GM18909 (cell line): ENCODE measurements at regions not wholly inside any gene's neighbourhood (a gene's known extent, or its start where the extent isn't known, plus 50 kb on each side); places are given as distances from the start of the nearest gene placed in this dataset.
"Not testable (repeated sequence)": the region's sequence is repeated elsewhere in the genome, so short reads cannot be mapped to it uniquely, and the experiment has no call there.

Experiments used
- ATAC-seq: cut with Tn5 transposase; IDR thresholded peaks from one replicate; pipeline ENCODE4 v1.9.1; 2021; ENCODE audit warnings: mild to moderate bottlenecking; ENCODE audit not compliant: unreplicated experiment, poor library complexity

DNA sequence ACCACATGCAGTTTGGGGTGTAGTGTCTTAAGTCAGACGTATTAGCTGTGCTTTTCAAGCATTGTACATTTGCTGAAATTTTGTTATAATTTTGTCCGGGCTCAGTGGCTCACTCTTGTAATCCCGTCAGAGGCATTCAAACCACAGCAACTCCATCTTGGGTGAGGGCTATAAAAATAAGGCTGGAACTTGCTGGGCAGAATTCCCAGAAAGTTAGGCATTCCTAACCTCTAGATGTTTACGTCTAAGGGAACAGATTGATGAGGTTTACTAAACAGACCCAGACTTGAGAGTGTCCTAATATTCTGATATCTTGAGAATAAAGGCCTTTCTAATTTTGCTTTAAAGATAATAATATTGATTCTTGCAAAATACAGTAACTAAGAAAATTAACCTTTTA, 957.8 kb downstream of the NXPH1 start:
- no peak for ATAC-seq

DNA sequence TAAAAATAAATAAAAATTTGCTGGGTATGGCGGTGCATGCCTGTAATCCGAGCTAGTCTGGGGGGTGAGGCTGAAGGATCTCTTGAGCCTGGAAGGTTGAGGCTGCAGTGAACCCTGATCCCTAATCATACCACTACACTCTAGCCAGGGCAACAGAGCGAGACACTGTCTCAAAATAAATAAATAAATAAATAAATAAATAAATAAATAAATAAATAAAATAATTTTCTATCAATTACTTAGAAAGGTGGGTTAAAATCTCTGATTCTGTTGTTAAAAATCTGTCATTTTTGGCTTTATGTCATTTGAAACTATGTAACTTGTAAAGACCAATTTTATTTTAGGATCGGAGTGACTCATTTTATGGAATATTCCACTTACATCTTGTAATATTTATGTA, 958.6 kb downstream of the NXPH1 start:
- ATAC-seq: no peak

DNA sequence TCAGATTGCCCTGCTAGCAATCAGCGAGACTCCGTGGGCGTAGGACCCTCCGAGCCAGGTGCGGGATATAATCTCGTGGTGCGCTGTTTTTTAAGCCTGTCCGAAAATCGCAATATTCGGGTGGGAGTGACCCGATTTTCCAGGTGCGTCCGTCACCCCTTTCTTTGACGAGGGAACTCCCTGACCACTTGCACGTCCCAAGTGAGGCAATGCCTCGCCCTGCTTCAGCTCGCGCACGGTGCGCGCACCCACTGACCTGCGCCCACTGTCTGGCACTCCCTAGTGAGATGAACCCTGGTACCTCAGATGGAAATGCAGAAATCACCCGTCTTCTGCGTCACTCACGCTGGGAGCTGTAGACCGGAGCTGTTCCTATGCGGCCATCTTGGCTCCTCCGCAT, 971.0 kb downstream of the NXPH1 start:
- not testable (repeated sequence) for ATAC-seq

DNA sequence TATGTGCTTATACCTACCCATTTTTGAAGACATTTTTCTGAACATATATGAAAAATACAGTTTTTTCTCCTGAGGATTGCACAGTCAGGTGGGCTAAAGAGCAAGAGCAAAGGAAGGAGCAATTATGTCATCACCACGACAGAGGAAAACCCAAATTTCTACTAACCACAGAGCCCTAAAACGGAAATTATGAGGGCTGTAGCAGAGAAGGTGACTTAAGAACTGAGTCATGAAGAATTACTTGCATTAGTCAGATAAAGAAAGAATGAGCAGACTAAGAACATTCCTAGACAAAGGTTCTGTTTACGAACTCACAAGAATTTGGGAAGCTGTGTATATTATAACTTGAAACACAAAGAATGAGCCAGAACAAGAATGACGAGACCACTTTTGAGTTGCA, 974.4 kb downstream of the NXPH1 start:
- no peak for ATAC-seq

DNA sequence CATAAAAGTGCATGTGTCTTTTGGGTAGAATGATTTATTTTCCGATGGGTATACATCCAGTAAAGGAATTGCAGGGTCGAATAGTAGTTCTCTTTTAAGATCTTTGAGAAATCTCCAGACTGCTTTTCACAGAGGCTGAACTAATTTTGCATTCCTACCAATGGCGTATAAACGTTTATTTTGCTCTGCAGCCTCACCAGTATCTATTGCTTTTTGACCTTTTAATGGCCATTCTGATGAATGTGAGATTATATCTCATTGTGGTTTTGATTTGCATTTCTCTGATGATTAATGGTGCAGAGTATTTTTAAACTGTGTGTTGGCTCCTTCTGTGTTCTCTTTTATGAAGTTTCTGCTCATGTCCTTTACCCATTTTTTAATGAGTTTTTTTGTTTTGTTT, 1020.1 kb downstream of the NXPH1 start:
- ATAC-seq: no peak

DNA sequence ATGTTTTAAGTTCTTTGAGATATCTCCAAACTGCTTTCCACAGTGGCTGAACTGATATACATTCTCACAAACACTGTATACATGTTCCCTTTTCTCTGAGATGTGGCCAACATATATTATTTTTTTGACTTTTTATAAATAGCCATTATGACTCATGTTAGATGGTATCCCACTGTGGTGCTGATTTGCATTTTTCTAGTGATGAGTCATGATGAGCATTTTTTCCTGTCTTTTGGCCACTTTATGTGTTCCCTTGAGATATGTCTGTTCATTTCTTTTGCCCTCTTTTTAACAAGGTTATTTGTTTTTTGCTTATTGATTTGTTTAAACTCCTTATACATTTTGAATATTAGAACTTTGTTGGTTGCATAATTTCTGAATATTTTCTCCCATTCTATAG, 1055.1 kb downstream of the NXPH1 start:
- ATAC-seq: no peak

DNA sequence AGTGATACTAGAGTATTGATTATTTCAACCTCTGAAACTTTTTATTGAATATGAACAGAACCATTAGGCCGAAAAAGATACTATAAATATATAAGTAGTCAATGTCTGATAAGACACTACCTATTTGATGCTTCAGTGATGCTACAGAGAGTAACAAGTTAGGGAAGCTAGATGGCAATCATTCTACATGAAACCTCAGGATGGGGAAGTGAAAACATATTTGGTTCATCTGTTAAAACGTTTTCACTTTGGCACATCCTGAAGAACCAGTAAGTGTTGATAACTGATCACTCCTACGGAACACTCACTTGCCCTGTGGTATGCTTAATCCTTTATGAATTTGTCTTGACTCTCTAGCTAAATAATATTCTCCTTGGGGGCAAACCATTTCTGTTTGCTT, 1064.9 kb downstream of the NXPH1 start:
- no peak for ATAC-seq

DNA sequence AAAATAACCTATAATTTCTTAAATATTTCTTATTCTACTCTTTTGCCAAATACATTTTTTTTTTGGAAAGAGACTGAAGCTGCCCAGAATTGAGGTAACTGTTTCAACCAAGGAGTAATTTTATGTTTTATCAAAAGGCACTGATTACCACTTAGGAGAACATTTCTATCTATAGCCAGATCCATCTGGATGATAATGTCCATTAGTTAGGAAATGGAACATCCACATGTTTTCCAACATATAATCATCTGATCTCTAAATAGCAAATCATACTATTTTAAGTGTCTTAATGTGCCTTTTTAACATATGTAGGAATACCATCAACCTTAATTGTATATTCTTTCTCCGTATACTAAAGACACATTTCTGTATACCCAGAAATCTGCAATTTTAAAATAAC, 1068.9 kb downstream of the NXPH1 start:
- no peak for ATAC-seq

DNA sequence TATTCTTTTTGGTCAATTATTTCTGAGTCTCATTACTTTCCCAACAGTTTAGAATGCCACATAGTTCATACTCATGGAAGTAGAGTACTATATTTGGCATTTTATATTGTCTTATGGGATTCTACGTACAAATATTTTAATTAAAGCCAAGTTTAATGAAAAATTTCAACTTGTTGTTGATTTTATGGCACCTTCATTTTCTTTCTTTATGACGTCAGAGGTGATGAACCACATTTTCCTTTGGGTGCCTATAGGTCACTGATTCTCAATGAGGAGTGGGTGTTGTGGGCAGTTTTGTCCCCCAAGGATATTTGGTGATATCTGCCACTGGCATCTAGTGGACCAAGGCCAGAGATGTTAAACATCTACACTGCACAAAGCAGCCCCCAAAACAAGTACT, 1071.3 kb downstream of the NXPH1 start:
- ATAC-seq: no peak

DNA sequence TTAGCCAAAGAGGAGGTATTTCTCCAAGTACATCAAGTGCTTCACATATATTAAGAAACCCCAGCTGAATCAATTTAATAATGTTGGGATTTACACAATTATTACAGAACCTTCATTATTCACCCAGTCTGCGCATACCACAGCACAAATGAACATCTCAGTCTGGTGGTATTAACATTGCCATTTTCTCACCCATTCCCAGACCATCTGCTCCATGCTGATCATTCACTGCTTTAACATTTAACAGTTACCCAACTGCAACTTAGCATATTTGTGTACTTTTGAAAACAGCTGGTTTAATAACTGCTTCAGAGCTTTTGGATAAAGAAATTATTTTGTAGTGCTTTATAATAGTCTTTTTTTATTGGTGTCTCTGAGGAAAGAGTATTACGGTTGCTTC, 1072.1 kb downstream of the NXPH1 start:
- no peak for ATAC-seq

DNA sequence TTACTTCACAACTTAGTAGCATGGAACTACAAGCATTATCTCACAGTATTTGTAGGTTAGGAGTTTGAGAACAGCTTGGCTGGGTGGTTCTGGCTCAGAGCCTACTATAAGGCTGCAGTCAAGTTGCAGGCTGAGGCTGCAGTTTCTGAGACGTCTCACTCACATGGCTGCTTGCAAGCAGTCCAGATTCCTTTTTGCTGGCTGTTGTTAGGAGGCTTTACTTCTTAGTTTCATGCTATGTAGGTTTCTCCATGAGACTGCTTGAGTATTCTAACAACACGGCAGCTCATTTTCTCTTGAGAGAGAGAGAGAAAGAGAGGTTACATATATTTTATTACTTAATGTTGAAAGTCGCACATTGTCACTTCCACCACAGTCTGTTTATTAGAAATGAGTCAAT, 1073.9 kb downstream of the NXPH1 start:
- no peak for ATAC-seq

DNA sequence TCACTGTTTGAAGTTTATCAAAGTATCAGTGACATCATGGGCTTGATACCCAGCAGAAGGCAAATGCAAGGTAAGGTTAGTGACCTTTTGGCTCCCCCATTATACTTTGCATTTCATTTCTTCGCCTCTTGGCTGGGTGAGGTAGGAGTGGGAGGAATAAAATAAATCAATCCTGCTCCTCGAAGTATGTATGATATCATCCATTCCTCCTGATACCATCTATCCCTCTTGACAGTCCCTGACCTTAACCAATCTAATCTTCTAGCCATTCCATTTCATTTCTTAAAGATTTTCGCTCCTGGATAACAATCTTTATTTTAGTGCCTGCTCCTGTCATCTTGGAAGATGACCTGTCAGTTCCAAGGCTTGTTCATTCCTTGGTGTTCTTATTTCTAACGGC, 1083.3 kb downstream of the NXPH1 start:
- ATAC-seq: no peak

DNA sequence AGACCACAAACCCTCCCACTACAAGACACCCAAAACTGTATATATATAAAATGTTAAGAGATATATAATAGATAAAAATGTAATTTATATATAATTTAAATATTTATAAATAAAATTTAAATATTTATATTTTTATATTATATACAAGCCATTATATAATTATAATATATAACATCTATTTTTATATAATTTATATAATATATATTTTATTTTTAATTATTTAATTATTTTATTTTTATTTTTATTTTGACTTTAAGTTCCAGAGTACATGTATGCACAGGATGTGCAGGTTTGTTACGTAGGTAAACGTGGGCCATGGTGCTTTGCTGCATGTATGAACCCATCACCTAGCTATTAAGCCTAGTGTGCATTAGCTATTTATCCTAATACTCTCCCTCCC, 1090.2 kb downstream of the NXPH1 start:
- no peak for ATAC-seq

DNA sequence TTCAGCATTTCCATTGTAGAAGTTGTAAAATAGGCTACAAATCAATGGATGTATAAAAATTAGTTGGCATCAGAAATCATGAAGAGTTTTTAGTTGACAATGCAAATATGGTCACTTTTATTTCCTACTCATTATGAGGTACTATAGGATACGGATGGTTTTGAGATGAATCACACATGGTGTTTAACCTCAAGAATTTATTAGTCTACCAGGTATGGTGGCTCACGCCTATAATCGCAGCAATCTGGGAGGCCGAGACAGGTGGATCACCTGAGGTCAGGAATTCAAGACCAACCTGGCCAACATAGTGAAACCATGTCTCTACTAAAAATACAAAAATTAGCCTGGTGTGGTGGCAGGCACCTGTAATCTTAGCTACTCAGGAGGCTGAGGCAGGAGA, 1119.0 kb downstream of the NXPH1 start:
- ATAC-seq: not testable (repeated sequence)

DNA sequence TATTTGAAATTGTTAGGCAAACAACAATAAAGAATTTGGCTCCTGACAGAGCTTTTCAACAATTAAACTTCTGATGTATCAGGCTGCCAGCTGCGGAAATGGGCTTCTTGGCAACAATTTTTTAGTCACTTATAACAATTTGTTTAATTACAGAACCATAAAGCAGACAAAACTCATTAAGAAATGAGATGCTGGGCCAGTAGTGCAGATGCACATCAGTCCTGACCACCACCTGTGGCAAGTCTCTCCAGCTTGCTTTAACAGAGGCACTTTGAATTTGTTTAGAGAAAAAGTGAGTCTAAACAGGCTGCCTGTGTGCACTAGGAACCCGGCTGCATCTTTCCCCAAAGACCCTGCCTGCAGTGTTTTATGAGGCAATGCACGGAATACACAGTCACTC, 1124.4 kb downstream of the NXPH1 start:
- no peak for ATAC-seq

DNA sequence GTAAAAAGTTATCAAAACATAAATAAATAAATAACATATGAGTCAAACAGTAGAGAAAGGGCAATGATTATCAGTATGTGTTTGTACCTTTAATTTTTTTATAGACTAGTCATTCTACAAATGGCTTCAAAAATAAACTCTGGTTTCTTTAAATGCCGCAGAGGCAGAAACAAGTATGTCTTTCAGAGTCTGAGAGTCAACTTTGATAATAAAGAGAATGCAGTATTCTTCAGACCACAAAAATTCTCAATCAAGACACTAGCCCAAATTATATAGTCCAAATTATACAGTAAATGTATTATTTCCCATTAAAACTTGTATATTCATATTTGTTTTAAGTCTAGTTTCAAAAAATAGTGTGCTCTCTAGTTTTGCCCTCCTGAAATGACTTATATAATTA, 1142.3 kb downstream of the NXPH1 start:
- ATAC-seq: no peak

DNA sequence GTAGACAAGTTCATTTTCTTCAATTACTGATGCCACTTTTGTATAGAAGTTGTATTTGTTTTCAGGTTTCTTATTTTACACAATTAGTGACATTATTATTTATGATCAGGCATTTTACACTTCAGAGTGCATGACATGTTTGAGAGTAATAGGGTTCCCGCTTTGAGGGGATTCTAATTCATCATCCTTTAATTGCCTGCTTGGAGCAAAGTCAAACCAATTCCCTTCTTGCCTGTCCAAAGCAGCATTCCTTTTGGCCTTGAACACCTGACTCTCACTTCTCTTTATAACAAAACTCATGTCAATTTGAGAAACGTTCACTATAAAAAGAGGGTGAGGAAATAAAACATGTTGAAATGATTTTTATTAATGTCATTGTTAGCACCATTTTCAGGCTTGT, 1149.4 kb downstream of the NXPH1 start:
- ATAC-seq: no peak

DNA sequence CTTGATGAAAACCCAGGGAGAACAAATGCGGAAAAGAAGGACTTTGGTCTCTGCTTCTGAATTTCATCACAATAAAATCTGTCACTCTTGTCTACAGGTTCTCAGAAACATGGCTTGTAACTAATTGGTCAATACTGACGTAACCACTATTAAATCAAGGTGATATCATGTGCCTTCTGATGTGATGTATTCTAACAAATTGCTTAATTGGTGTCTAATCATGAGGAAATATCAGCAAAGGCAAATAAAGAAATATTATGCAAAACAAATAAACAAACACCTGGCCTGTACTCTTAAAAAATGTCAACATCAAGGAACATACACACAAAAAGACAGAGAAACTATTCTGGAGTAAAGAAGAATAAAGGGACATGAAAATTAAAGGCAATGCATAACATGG, 1165.0 kb downstream of the NXPH1 start:
- no peak for ATAC-seq

DNA sequence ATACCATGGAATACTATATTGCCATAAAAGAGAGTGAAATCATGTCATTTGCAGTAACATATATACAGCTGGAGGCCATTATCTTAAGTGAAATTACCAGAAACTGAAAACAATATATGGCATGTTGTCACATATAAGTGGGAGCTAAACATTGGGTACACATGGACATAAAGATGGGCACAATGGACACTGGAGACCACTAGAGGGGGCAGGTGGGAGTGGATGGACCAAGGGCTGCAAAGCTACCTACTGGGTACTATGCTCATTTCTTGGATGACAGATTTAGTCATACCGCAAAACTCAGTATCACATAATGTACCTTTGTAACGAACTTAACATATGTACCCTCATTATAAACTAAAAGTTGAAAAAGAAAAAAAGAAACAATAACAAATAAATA, 1167.6 kb downstream of the NXPH1 start:
- no peak for ATAC-seq

DNA sequence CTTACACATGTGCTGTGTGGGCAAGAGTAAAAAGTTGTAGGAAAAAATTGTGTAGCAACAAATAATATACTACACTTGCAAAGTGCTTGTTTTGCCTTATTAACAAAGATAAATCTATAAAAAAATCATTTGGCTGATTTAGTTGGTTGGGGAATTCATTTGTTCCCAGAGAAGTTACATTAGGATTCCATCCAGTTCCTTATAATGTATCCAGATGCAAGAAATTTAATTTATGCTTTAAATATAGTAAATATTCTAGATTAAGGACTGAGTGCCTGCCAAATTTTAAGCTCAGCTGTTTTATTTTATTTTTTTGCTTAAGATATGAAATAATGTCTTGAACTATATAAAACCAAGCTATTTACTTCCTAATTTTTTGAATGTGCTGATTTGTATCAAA, 1169.9 kb downstream of the NXPH1 start:
- no peak for ATAC-seq

DNA sequence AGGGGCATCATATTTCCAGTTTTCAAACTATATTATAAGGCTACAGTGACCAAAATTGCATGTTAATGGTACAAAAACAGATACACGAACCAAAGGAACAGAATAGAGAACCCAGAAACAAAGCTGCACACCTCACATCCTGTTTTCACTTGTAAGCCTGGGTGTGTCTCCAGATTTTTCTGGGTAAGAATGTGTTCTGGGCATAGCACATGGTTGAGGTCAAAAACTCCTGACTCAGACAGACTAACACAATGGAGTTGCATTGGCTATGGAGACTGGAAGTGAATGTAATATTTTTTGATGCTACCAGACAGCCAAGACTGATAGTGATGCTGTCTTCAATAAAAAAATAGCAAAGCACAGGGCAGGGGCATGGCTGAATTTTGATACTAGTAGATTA, 1175.2 kb downstream of the NXPH1 start:
- no peak for ATAC-seq

DNA sequence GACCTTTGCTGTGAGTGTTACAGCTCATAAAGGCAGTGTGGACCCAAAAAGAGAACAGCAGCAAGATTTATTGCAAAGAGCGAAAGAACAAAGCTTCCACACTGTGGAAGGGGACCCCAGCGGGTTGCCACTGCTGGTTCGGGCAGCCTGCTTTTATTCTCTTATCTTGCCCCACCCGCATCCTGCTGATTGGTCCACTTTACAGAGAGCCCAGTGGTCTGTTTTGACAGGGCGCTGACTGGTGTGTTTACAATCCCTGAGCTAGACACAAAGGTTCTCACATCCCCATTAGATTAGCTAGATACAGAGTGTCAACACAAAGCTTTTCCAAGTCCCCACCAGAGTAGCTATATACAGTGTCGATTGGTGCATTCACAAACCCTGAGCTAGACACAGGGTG, 1187.5 kb downstream of the NXPH1 start:
- not testable (repeated sequence) for ATAC-seq

DNA sequence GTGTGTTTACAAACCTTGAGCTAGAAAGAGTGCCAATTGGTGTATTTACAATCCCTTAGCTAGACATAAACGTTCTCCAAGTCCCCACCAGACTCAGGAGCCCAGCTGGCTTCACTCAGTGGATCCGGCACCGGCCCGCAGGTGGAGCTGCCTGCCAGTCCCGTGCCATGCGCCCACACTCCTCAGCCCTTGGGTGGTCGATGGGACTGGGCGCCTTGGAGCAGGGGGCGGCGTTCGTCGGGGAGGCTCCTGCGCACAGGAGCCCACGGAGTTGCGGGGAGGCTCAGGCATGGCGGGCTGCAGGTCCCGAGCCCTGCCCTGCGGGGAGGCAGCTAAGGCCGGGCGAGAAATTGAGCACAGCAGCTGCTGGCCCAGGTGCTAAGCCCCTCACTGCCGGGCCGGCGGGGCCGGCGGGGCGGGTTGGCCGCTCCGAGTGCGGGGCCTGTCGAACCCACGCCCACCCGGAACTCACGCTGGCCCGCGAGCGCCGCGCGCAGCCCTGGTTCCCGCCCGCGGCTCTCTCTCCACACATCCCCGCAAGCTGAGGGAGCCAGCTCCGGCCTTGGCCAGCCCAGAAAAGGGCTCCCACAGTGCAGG, 1188.0 kb downstream of the NXPH1 start:
- not testable (repeated sequence) for ATAC-seq
